Thyroid gland (tissue), 4 donors: ENCODE measurements at regions not wholly inside any gene's neighbourhood (a gene's known extent, or its start where the extent isn't known, plus 50 kb on each side); places are given as distances from the start of the nearest gene placed in this dataset.

ENCODE experiments used
- DNase-seq, 2 donors: peaks; one replicate each; pipeline ENCODE4 v3.0.0-alpha.2; 2019
- H3K27ac ChIP-seq, 3 donors: fragments of 200-600 bp; sonication (generic); 1 replicate in 2 of 3; 2 replicates in 1 of 3; pipeline ENCODE4 v1.5.1; 2016 to 2019; ENCODE audit warnings: mild to moderate bottlenecking in 1 of 3, moderate library complexity in 1 of 3
- H3K27me3 ChIP-seq: fragments of 200-600 bp; sonication (generic); one replicate; pipeline ENCODE4 v1.5.1; 2019
- H3K36me3 ChIP-seq, 2 donors: fragments of 200-600 bp; sonication (generic); one replicate each; pipeline ENCODE4 v1.5.1; 2016 to 2019
- H3K4me1 ChIP-seq, 2 donors: fragments of 200-600 bp; sonication (generic); one replicate each; pipeline ENCODE4 v1.5.1; 2017 to 2019
- H3K4me3 ChIP-seq, 3 donors: fragments of 200-600 bp; sonication (generic); replicated peaks in 1 of 3; 1 replicate in 2 of 3; 2 replicates in 1 of 3; pipeline ENCODE4 v1.5.1; 2016; ENCODE audit warnings: mild to moderate bottlenecking in 1 of 3
- H3K9me3 ChIP-seq: fragments of 200-600 bp; sonication (generic); one replicate; pipeline ENCODE4 v1.5.1; 2017
- POLR2A ChIP-seq, 2 donors: fragments of 450-650 bp; IDR thresholded peaks; one replicate each; pipeline ENCODE4 v1.6.1; 2017; ENCODE audit warnings: antibody characterized with exemption in 2 of 2, mild to moderate bottlenecking in 2 of 2, moderate library complexity in 1 of 2
- WGBS, 2 donors: methylation state at CpG; one replicate each; pipeline ENCODE4 v1.1.5; 2017; 5-methylcytosine and 5-hydroxymethylcytosine counted together
- intact Hi-C: fragments of 100-400 bp; cut with DNase I; formaldehyde crosslinking; loops from one replicate; pipeline ENCODE4 v1.15.1; 2023
- TF ChIP-seq, protein P1 (sequence below), 6 experiments: fragments of 200-600 bp in 3 of 6; fragments of 450-650 bp in 3 of 6; sonication (generic) in 3 of 6; IDR thresholded peaks; one replicate each; pipeline ENCODE4 v1.5.1; 2016 to 2019; ENCODE audit warnings: antibody characterized with exemption in 6 of 6, mild to moderate bottlenecking in 2 of 6, inconsistent platforms in 1 of 6, moderate library complexity in 1 of 6

DNA sequence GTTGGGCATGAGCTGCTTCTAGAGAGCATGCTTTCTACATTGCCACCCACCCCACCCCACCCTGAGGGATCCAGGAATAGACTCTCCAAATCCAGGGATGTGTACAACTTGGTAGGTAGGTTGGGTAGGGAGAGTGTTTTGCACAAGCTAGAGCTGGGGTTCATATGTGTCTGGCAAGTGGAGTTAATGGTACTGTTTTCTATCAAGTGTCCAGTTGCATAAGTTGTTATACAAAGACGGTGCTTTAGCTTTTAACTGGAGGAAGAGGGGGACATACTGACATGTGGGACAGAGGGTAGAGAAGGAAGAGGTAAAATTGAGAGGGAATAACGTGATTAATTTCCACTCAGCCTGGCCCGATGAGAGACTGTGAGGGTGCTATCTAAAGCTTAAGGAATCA, 51.0 kb upstream of the TNC start:
- TF ChIP-seq, protein P1, sequence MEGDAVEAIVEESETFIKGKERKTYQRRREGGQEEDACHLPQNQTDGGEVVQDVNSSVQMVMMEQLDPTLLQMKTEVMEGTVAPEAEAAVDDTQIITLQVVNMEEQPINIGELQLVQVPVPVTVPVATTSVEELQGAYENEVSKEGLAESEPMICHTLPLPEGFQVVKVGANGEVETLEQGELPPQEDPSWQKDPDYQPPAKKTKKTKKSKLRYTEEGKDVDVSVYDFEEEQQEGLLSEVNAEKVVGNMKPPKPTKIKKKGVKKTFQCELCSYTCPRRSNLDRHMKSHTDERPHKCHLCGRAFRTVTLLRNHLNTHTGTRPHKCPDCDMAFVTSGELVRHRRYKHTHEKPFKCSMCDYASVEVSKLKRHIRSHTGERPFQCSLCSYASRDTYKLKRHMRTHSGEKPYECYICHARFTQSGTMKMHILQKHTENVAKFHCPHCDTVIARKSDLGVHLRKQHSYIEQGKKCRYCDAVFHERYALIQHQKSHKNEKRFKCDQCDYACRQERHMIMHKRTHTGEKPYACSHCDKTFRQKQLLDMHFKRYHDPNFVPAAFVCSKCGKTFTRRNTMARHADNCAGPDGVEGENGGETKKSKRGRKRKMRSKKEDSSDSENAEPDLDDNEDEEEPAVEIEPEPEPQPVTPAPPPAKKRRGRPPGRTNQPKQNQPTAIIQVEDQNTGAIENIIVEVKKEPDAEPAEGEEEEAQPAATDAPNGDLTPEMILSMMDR (IDR thresholded peaks at IDR 0.05), result no peak
- TF ChIP-seq POLR2A (IDR thresholded peaks at IDR 0.05), result no peak
- no peak overlapping the region for H3K4me3 ChIP-seq
- intact Hi-C loops, result no loop called here
- H3K36me3 ChIP-seq, result no peaks in the 10 kb centered on the region
- no peaks in the 10 kb centered on the region for H3K27me3 ChIP-seq
- no peaks in the 10 kb centered on the region for H3K9me3 ChIP-seq
- H3K27ac ChIP-seq, result no peak overlapping the region
- no peaks in the 10 kb centered on the region for H3K4me1 ChIP-seq
- DNase-seq, result no peak
- 78 to 81% methylated on average over 3 of the region's 3 CpGs for WGBS, 2 donors

DNA sequence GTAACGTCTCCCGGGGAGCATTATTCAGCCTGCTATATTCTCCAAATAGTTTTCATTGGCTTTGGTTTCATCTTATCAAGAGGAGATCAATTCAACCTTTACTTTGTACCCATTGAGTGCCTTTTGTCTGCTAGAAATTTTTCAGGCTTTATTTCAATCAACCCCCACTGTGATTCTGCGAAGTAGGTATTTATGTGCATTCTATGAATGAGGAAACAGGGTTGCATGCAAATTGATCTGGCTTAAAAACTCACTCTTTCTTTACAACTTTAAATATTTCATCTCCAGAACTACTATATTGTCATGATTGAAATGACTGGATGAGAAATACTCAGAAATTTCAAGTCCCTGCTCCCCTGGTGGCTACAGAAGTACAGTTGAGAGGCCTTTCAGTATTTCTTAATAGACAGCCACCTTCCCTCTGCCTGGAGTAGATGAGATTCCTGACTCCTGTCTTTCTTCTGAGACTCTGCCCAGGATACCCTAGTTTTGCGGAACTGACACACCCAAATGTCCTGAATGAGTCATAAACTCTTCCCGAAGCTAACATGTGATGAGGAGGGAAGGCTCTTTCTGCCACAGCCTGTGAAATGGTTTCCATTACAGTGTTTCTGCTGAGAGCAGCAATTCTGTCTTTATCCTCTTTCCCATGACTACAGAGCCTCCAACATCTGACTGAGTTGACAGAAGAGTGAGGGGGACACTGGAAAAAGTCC, 52.6 kb upstream of the TNC start:
- Histone ChIP-seq H3K36me3 (no peaks in the 10 kb centered on the region), H3K4me3 (no peak overlapping the region), H3K9me3 (no peaks in the 10 kb centered on the region), H3K4me1 (no peaks in the 10 kb centered on the region), H3K27ac (no peak overlapping the region), H3K27me3 (no peaks in the 10 kb centered on the region)
- no peak for TF ChIP-seq POLR2A (IDR thresholded peaks at IDR 0.05)
- TF ChIP-seq, protein P1 (IDR thresholded peaks at IDR 0.05), result no peak
- WGBS, 2 donors, result 69 to 75% methylated on average over 5 of the region's 5 CpGs
- no peak for DNase-seq
- intact Hi-C loops, result no loop called here

DNA sequence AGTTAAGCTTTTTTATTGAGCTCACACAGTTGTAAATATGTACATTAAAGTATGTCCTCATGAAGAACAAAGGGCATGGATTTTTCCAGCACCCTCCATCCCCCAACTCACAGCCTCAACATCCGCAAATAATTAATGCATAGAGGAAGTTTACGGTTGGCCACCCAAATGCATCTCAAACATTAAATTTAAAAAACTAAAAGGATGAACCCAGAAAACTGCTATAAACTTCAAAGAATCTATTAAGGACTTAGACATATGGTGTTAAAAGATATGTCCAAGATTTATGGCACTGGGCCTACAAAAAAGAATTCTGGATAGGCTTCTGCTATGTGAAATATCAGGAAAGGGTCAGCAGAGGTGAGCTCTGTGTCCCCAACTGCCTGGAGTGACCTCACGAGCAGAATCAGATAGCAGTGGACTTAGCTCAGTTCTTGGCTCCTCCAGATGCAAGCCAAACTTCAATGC, 54.0 kb upstream of the TNC start:
- intact Hi-C loops, result no loop called here
- H3K27ac ChIP-seq, result no peak overlapping the region
- 70 to 86% methylated on average over 3 of the region's 3 CpGs for WGBS, 2 donors

DNA sequence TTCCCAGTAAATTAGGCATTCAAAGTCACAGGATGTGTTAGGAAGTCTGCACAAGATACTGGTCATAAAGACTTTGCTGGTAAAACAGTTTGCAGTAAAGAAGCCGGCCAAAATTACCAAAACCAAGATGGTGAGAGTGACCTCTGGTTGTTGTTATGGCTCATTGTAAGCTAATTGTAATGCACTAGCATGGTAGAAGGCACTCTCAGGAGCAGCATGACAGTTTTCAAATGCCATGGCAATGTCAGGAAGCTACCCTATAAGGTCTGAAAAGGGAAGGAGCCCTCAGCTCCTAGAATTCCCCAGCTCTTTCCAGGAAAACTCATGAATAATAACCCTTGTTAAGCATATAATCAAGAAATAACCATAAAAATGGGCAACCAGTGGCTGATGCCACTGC, 64.3 kb upstream of the TNC start:
- Histone ChIP-seq H3K4me3 (no peak overlapping the region), H3K9me3 (no peaks in the 10 kb centered on the region), H3K27ac (no peak overlapping the region), H3K4me1 (no peaks in the 10 kb centered on the region), H3K27me3 (no peaks in the 10 kb centered on the region), H3K36me3 (no peaks in the 10 kb centered on the region)
- 94 to 96% methylated on average over 1 of the region's 1 CpG for WGBS, 2 donors
- intact Hi-C loops, result no loop called here
- no peak for DNase-seq
- TF ChIP-seq, protein P1 (IDR thresholded peaks at IDR 0.05), result no peak
- no peak for TF ChIP-seq POLR2A (IDR thresholded peaks at IDR 0.05)

More for the DNA sequence above, 54.0 kb upstream of the TNC start:
- Histone ChIP-seq H3K9me3 (no peaks in the 10 kb centered on the region), H3K4me1 (no peaks in the 10 kb centered on the region), H3K4me3 (no peak overlapping the region), H3K36me3 (no peaks in the 10 kb centered on the region), H3K27me3 (no peaks in the 10 kb centered on the region)
- TF ChIP-seq, protein P1 (IDR thresholded peaks at IDR 0.05), result no peak
- no peak for TF ChIP-seq POLR2A (IDR thresholded peaks at IDR 0.05)
- DNase-seq, result no peak

DNA sequence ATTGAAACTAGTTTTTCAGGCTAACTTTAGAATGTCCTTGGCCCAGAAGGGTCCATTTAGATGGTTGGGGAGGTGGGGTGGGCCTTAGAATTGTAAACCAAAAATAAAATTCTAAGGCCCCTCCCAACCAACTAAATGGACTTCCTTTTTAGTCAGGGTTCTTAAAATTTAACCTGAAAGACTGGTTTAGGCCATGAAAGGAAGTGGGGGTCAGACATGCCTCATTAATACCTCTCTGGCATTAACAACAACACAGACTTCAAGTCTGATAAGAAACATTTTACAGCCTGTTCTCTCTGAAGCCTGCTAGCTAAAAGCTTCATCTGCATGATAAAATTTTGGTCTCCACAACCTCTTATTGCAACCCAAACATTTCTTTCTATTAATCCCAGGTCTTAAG, 65.5 kb upstream of the TNC start:
- no peak for DNase-seq
- Histone ChIP-seq H3K4me3 (no peak overlapping the region), H3K9me3 (no peaks in the 10 kb centered on the region), H3K27ac (no peak overlapping the region), H3K36me3 (no peaks in the 10 kb centered on the region), H3K4me1 (no peaks in the 10 kb centered on the region), H3K27me3 (no peaks in the 10 kb centered on the region)
- TF ChIP-seq, protein P1 (IDR thresholded peaks at IDR 0.05), result no peak
- TF ChIP-seq POLR2A (IDR thresholded peaks at IDR 0.05), result no peak
- intact Hi-C loops, result no loop called here
